Activated naive CD4-positive, alpha-beta T cell treated with anti-CD3 and anti-CD28 coated beads, Interleukin-2, amount 50 U/mL, for 16 hours (primary cell): ENCODE measurements at regions not wholly inside any gene's neighbourhood (a gene's known extent, or its start where the extent isn't known, plus 50 kb on each side); places are given as distances from the start of the nearest gene placed in this dataset.

ENCODE experiments used
- DNase-seq: peaks from one replicate; pipeline ENCODE4 v3.0.0-alpha.2; 2020

DNA sequence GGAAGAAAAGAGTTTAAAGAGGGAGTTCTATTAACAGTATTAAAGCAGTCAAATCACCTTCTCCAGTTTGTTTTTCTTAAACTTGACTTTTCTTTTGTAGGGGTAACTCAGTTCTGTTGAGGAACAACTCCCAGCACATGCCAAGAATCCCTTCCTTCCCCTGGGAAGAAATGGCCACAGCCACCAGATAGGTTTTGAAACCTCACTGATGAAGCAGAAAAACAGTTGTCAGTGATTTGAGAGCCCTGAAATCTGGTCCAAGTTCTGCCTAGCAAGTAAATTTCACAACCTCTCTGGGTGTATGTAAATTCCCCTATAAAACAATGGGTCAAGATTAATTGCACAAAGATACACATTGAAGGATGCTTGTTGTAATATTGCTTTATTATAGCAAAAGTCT lies 167.1 kb downstream of the DHX15 start:
- DNase-seq: no peak

DNA sequence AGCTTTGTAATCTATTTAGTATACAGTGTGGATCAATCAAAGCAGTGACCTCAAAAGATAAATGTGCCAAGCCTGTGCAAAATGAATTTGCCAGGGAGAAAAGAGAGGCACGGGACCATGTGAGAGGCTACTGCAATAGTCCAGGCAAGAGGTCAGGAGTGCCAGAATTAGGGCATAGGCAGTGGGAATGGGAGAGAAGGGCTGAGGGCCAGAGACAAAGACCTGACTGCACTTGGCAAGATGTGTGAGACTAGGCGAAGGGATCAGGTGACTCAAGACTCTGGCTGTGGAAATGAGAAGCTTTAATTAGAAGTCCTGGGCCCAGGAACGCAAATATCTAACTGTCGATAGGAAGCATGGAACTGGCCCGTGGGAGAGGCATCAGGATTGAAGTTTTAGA lies 168.1 kb downstream of the DHX15 start:
- DNase-seq: no peak

DNA sequence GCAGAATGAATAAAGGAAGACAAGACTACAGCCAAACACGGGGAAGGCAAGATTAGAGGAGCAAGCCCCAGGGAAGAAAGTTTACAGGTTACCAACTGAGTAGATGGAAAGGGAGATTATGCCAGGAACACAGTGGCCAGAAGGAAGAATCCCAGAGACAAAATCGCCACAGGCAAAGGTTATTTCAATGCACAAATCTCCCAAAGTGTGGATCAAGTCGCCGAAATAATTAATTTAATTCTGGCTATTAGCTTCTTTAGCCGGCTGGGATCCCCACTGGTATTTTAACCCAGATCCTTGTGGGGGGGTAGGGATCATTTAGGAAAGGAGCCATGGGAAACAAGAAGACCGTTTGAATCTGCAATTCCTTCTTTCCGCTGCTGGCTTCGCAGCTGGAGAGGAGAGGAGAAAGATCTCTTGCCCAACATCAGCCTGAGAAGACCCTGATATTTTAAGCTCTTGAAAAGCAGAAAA lies 171.0 kb downstream of the DHX15 start:
- no peak for DNase-seq

DNA sequence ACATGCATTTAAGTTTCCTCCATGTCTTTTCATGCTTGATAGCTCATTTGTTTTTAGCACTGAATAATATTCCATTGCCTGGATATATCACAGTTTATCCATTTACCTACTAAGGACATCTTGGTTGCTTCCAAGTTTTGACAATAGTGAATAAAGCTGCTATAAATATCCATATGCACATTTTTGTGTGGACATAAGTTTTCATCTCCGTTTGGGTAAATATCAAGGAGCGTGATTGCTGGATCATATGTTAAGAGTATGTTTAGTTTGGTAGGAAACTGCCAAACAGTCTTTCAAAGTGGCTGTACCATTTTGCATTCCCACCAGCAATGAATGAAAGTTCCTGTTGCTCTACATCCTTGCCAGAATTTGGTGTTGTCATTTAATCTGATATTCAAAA lies 172.5 kb downstream of the DHX15 start:
- no peak for DNase-seq

DNA sequence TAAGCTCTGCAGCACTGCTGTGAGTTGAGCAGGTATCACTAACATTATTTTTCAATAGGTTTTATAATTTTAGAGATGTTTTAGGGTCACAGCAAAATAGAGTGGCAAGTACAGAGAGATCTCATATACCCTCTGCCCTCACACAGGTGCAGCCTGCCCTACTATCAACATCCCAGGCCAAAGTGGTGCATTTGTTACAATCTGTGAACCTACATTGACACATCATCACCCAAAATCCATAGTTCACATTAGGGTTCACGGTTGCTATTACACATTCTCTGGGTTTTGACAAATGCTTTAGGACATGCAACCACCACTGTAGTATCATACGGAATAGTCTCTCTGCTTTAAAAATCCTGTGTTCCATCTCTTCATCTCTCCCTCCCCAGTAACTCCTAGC lies 173.1 kb downstream of the DHX15 start:
- DNase-seq: no peak

DNA sequence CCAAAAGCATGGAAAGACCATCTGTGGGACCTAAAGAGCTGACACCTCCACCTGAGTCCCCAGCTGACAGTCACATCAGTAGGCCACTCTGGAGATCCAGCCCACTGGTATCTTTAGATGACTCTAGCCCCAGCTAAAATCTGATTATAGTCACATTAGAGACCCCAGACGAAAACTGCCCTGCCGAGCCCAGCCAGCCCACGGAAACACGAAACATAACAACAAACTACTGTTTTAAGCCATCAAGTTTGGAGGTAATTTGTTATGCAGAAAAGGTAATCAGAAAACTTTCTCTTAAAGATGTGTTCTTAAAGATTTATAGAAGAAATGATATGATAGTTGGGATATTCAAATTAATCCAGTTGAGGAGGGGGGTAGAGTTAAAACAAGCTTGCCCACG lies 175.7 kb downstream of the DHX15 start:
- no peak for DNase-seq

DNA sequence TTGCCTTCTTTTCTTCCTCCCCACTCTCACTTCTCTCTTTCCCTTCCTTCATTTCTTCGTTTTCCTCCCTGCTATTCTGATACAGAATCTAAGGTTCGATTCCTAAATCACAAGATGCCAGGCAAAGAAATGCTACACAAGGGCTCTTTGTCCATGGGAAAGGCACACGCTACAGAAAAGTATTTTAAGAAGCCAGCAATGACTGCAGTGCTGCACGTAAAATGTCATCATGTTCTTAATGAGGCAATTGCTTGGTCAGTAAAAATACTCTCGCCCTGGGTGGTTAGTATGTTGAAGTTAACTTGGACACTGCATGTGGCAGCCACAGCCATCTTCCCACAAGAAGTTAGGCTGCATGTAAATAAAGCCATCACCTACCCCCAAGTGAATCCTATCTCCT lies 178.4 kb downstream of the DHX15 start:
- DNase-seq: no peak

DNA sequence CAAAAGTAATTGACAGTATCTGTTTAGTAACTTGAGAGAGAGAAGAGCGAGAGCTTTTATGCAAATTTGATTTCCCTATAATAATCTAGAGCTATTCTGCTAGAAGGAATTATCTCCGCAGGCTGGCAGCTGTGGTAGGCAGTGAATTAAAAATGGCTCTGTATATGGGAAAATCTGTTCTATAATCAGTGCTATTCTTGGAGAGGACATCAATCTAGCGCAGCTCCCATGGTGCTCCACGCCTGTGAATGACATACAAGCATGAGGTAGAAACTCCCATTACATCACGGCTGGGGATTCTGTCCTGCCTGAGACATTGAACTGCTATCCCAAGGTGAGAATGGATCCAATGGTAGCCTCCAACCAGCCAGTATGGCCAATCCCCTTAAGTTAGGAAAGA lies 179.0 kb downstream of the DHX15 start:
- no peak for DNase-seq

DNA sequence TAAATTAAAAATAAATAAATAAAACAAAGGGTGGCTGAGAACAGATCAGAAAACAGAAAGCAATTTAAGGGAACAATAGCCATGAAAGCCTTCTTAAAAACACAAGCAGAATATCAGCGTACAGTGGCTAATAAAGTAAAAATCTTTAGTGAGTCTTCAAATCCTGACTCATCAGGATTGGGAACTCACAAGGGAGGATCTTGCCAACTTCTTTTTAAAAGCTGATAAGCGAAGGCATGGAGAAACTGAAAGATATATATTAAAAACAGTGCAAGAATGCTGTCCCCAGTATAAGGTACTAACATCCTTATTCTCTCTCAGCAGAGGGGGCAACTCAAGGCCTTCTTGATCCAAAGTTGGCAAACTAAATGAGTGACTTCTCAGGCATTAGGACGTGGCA lies 180.1 kb downstream of the DHX15 start:
- DNase-seq: no peak

DNA sequence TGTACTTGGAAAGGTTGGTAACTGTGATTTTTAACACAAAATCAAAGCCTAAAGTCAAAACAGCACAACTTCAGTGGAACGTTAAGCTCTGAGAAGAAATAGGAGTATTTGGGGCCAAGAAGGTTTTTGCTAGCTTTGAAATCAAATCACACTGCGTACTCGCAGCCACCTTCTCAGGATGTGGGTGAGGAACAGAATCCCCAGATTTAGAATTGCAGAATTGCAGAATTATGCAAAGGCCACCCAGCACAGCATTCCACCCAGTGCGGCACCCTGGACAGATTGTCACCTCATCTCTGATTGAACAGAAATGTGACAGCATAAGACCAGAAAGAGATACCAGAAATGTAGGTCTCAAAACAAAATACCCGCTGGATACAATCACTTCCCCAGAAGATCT lies 181.1 kb downstream of the DHX15 start:
- no peak for DNase-seq

DNA sequence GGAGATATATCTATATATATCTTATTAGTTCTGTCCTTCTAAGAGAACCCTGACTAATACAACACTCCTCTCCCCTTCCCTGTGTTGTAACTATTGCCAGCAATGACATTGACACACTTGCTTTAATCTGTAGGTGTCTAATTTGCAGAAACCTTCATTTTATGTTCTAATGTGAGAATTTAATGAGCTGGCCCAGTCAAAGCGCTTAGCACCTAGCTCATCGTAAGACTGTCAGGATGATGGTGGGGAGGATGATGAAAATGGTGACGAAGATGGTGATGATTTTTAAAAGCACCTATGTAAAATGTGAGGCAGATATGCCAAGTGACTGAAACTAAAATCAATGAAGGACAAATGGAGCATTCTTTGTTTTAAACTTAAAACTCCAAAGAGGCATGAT lies 183.8 kb downstream of the DHX15 start:
- DNase-seq: no peak

DNA sequence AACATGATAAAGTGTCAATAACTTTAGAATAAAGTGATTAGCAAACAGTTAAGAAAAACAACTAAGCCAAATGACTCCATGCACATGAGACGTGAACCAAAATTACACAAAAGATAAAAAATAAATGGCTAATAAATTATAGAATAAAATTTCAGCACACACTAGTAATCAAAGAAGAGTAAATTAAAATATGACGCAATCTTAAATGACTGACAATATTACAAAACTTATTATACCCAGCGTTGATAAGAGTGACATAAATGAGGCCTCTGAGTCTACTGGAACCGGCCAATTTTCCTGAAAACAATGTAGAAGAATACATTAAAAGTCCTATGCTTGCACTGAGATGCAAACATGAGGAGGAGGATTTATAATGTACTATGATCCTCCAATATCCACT lies 187.4 kb downstream of the DHX15 start:
- DNase-seq: no peak

DNA sequence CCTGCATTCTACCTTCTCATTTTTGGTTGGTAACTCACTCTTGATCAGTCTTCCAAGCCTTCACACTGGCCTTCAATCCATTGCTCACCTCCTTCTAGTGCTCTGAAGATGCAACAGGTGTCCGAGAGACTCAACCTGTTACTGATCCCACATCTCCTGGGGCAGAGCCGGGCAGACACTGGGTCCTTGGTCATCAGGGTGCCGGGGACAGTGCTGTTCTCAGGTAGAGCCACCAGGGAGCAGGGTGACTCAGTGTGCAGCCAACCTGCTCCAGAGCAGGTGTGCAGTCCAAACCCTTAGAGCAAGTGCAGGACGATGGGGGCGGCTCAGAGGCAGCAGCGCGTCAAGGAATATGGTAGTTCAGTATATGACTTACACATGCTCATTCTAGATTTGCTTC lies 188.4 kb downstream of the DHX15 start:
- DNase-seq: no peak

DNA sequence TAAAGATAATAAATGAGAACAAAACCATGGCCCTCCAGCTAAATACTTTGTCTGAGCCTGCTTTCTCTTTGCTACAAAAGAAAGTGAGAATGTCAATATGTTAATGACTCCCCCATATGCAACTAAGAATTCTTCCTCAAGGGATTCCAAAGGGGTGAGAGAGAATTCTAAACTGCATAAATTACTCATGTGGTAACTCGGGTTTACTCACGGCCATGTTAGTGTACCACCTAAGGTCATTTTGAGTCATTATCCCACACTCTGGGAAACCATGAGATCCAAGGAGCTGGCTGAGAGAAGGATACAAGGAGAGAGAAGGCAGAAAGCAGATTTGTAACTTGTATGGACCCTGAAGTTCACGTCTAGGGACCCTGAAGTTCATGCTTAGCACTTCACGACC lies 190.3 kb downstream of the DHX15 start:
- no peak for DNase-seq

DNA sequence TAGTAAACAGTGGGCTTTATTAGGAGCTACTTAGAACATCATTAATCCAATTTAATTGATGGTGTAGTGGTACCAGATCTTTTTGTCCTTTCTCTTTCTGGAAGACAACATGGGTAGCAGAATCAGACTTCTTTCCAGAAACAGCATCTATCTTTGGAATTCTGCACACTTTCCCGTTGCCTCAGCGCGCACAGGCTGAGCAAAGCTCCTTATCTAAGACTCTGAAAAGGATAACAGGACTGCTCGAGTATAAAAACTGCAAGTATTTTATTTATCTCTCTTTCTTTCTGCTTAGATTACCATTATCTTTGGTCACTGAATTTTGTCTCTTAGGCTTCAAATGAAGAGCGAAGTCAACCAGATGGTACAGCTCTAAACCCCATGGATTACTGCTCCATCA lies 191.7 kb downstream of the DHX15 start:
- DNase-seq: no peak

DNA sequence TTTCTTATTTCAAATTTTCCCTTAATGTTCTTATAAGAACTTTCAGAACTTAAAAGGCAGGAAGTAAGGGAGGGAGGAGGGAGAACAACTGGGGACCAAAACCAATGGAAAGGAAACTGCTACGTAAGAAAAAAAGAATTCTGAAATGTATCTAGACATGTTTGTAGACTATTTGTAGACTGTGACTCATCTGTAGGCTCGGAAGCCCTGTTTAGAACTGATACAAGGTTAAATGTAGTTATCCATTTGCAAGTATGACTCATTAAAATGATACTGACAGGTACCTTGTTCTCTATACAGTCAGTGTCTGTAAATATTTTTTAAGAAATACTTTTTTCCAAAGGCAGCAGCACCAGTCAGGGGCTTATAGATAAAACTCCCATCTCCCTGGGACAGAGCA lies 202.0 kb downstream of the DHX15 start:
- no peak for DNase-seq

DNA sequence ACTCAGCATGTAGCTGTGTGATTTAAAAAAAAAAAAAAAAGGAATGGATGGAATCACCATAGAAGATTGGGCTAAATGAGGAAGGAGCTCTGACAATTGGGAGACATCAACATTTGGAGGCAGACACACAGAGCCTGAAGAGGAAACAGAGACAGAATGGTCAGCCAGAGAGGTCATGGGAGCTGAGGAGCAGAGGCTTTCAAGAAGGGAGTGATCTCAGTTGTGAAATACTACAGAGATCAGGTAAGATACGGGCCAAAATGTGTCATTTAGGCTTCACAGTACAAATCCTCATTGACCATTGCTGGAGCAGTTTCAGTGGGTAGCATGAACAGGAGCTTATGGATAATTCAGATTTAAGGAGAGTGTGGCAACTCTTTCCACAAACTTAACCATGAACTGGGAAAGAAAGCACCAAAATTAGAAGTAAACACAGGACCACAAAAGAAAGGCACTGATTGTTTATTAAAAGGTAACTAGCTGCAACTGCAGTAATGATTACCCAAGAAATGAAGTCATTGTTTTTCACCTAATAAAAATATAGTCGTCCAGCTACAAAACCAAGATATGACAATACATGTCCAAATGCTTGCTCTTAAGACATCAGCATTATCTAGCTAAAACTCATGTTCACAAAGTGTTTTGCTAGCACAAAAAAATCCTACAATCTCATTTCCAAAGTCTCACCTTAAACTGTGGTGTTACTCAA lies 203.2 kb downstream of the DHX15 start:
- no peak for DNase-seq

DNA sequence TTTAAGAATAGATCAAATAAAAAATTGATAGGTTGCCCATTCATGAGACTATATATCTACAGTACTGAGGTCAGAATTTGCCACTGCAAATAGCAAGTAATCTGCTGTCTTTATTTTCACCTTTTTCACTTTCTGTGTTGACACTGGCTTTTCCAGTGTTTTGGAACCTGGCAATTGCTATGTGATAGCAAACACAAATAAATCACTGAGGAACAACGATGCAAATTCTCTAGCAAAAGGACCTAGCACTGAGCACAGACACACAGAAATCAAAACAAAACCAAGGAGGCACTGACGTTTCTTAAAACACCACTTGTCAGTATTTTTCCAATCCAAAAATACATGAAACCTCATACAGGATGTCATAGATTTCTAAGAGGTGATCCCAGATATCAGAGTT lies 210.7 kb downstream of the DHX15 start:
- no peak for DNase-seq

DNA sequence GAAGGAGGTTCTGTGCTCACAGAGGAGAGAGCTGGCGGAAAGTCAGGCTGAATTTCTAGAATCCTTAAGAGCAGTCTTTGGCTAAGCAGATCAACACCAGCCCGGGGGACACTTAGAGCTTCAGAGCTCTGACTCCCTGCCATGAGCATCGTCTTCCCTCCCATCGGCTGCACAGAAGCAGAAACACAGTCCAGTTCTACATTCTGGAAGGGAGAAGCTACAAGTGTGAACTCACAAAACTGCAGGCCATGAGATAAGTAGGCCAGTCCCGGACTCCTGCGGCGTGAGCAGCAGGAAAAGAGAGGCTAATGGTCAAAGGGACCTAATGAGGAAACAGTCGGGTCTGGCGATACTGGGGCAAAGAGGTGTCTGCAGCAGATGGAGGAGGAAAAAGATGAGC lies 211.5 kb downstream of the DHX15 start:
- no peak for DNase-seq

DNA sequence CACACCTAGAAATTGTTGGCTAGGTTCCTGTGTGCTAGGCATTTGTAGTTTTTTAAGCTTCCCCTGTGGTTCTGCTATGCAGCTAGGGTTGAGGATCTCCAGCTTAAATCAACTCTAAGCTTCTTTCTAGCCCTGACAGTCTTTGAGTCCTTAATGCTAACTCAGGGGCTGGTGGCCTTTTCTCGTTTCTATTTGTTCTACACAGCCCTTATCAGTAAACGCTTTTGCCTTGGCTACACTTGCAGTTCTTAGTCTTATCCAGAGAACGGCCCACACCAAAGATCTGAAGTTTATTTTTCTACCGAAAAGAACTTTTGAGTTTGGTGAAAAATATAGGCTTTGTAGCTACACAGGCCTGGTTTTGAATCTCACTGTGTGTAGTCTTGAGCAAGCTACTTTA lies 212.0 kb downstream of the DHX15 start:
- DNase-seq: no peak

DNA sequence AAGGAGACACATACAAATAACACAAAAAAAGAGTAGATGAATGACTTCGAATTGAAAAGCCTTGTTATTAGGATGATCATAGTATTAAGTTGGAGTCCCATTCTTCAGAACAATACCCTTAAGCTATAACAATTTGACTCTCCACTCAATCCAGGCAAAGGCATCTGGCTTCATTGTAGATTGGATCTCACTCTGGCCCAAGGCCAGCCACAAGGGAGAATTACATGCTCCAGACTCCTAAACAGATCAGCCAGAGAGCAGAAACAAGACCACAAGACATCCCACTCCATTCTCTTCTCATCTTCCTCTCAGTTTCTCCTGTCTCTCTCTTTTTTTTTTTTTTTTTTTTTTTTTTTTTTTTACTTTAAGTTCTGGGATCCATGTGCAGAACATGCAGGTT lies 213.9 kb downstream of the DHX15 start:
- no peak for DNase-seq

DNA sequence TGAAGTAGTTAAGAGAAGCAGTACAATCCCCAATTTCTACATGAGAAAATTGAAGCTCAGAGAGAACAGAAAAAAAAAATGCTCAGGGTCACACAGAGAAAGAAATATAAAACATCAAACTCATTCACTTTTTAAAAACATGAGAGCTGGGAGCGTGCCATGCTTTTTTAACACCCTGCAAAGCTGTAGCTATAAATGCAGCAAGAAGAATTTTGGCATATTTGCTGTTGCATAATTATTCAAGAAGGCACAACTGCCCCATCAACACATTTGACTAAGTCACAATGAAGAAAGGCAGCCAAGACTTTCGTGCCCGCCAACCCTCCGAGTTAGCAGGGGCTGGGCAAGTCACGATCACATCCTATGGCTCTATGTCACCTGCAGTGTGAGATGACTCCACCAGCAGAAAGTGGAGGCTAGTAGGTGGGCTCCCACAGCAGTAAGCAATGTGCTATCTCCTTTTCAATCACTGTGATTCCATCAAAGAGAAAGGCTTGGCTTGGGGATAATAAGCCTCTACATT lies 214.8 kb downstream of the DHX15 start:
- DNase-seq: no peak

DNA sequence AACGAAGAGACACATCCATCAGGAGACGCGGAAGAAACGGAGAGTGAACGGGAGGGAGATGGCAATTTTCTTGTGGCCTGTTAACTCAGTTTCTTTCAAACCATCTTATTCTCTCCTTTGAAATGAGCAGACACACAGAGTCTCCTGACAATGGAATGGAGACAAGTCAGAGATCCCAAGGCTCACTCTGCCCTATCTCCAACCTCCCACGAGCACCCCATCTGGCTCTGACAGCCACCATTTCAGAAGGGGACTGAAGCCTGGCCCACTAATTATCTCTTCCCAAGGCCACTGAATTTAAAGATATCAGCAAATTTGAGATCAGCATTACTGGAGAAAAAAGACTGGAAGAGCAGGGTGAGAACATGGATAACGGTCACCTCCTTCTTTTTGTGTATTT lies 215.6 kb downstream of the DHX15 start:
- DNase-seq: no peak

DNA sequence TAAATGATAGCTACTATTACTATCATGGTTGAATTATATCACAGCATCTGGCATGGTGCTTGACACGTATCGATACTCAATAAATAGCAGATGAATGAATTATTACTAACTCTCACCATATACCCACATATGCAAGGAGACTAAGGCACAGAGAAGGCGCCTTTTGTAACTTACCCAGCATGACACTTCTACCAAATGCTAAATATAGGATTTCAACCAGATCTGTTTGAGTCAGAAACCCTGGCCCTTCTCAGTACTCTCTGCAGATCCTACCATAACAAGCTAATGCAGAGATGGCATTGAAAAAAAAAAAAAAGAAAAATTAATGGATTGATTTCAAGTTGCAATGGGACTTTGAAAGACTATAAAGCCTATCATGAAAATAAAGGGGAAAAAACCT lies 219.5 kb downstream of the DHX15 start:
- DNase-seq: no peak

DNA sequence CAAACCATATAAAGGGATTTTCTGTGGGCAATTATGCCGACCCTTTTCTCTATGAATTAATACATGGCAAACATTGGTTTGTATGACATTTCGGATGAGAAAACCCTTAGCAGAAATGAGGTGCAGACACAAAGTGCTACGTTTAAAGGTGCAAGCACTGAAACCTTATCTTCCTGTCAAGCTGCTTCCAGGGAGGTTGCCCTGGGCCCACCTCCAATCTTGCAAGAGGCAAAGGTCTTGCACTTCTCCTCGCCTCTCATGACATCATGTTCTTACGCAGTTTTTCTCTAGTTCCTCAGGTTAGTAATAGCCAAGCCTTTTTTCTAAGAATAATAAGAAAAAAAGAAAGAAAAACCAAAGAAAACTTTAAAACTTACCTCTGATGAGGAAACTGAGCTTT lies 220.1 kb downstream of the DHX15 start:
- DNase-seq: no peak
